GM23338 (cell line): ENCODE measurements at regions not wholly inside any gene's neighbourhood (a gene's known extent, or its start where the extent isn't known, plus 50 kb on each side); places are given as distances from the start of the nearest gene placed in this dataset.

ENCODE experiments used
- ATAC-seq: fragments of 200-7000 bp; cut with Tn5 transposase; 3 replicates; pipeline ENCODE4 v1.9.1; 2020
- DNase-seq: peaks from one replicate; pipeline ENCODE4 v3.0.0-alpha.2; 2015; ENCODE audit warnings: low spot score
- H2AFZ ChIP-seq: fragments of 200-600 bp; sonication (generic); 2 replicates; pipeline ENCODE4 v1.8.0; 2016; ENCODE audit warnings: antibody characterized with exemption, mild to moderate bottlenecking, moderate library complexity
- H3F3A ChIP-seq: fragments of 200-600 bp; sonication (generic); replicated peaks from 2 replicates; pipeline ENCODE4 v1.8.0; 2017; ENCODE audit warnings: antibody characterized with exemption, mixed run types, low read depth
- H3K27ac ChIP-seq: fragments of 200-600 bp; sonication (generic); 2 replicates; pipeline ENCODE4 v1.6.1; 2016; ENCODE audit warnings: low read depth
- H3K27me3 ChIP-seq: fragments of 200-600 bp; sonication (generic); 2 replicates; pipeline ENCODE4 v1.8.0; 2016; ENCODE audit warnings: mild to moderate bottlenecking, mixed run types, moderate library complexity; ENCODE audit not compliant: insufficient read depth
- H3K36me3 ChIP-seq: fragments of 200-600 bp; sonication (generic); 2 replicates; pipeline ENCODE4 v1.8.0; 2016; ENCODE audit warnings: mild to moderate bottlenecking; ENCODE audit not compliant: insufficient read depth
- H3K4me1 ChIP-seq: fragments of 200-600 bp; sonication (generic); 2 replicates; pipeline ENCODE4 v1.8.0; 2016; ENCODE audit warnings: mild to moderate bottlenecking, moderate library complexity; ENCODE audit not compliant: insufficient read depth
- H3K4me2 ChIP-seq: fragments of 200-600 bp; sonication (generic); 2 replicates; pipeline ENCODE4 v1.7.1; 2017; ENCODE audit warnings: mixed run types
- H3K4me3 ChIP-seq: fragments of 200-600 bp; sonication (generic); 2 replicates; pipeline ENCODE4 v1.6.1; 2016; ENCODE audit warnings: mixed run types
- H3K79me2 ChIP-seq: fragments of 200-600 bp; sonication (generic); replicated peaks from 2 replicates; pipeline ENCODE4 v1.8.0; 2017; ENCODE audit warnings: mild to moderate bottlenecking; ENCODE audit not compliant: insufficient read depth
- H3K9me2 ChIP-seq: fragments of 200-600 bp; sonication (generic); 2 replicates; pipeline ENCODE4 v1.8.0; 2017; ENCODE audit not compliant: insufficient read depth
- H4K20me1 ChIP-seq: fragments of 200-600 bp; sonication (generic); replicated peaks from 2 replicates; pipeline ENCODE4 v1.8.0; 2017; ENCODE audit warnings: mild to moderate bottlenecking; ENCODE audit not compliant: insufficient read depth
- H3K27ac Mint-ChIP-seq: 2 replicates; pipeline ENCODE4 v1.8.0; 2020; ENCODE audit warnings: inconsistent platforms, mild to moderate bottlenecking, moderate library complexity, mixed read lengths
- H3K27me3 Mint-ChIP-seq: 3 replicates; pipeline ENCODE4 v1.8.0; 2022; ENCODE audit warnings: low read depth, mild to moderate bottlenecking, moderate library complexity, mixed read lengths, inconsistent platforms; ENCODE audit not compliant: insufficient read depth, poor library complexity
- H3K36me3 Mint-ChIP-seq: 3 replicates; pipeline ENCODE4 v1.8.0; 2021; ENCODE audit warnings: low read depth, mild to moderate bottlenecking, inconsistent platforms, moderate library complexity, mixed read lengths
- H3K4me1 Mint-ChIP-seq: 3 replicates; pipeline ENCODE4 v1.8.0; 2020; ENCODE audit warnings: mild to moderate bottlenecking, inconsistent platforms, mixed read lengths
- H3K4me3 Mint-ChIP-seq: 3 replicates; pipeline ENCODE4 v1.8.0; 2021; ENCODE audit warnings: moderate library complexity, mild to moderate bottlenecking, inconsistent platforms, mixed read lengths
- H3K9me3 Mint-ChIP-seq: 3 replicates; pipeline ENCODE4 v1.8.0; 2020; ENCODE audit warnings: moderate library complexity, mild to moderate bottlenecking, inconsistent platforms, mixed read lengths
- CREB1 ChIP-seq: fragments of 250-450 bp; sonication (Bioruptor Pico); IDR thresholded peaks from 2 replicates; pipeline ENCODE4 v1.5.0; 2020; ENCODE audit warnings: low read depth, mild to moderate bottlenecking, moderate library complexity
- EZH2 ChIP-seq: fragments of 200-600 bp; sonication (generic); IDR thresholded peaks from one replicate; pipeline ENCODE4 v1.8.0; 2017; ENCODE audit warnings: antibody characterized with exemption, mild to moderate bottlenecking, low read depth; ENCODE audit not compliant: unreplicated experiment
- EZH2phosphoT487 ChIP-seq: fragments of 200-600 bp; sonication (generic); IDR thresholded peaks from one replicate; pipeline ENCODE4 v1.8.1; 2018; ENCODE audit warnings: antibody characterized with exemption; ENCODE audit not compliant: unreplicated experiment
- JUNB ChIP-seq: IDR thresholded peaks from one replicate; pipeline ENCODE4 v1.6.1; 2016; ENCODE audit warnings: antibody characterized with exemption; ENCODE audit not compliant: unreplicated experiment
- NANOG ChIP-seq: IDR thresholded peaks from 2 replicates; pipeline ENCODE4 v1.6.1; 2016; ENCODE audit warnings: antibody characterized with exemption, borderline replicate concordance
- POLR2AphosphoS5 ChIP-seq: IDR thresholded peaks from 2 replicates; pipeline ENCODE4 v1.6.1; 2016; ENCODE audit warnings: antibody characterized with exemption, low read depth
- STAT1 ChIP-seq: IDR thresholded peaks from one replicate; pipeline ENCODE4 v1.6.1; 2016; ENCODE audit warnings: antibody characterized with exemption; ENCODE audit not compliant: unreplicated experiment
- ZNF114 ChIP-seq: fragments of 250-450 bp; sonication (Bioruptor Pico); IDR thresholded peaks from 2 replicates; pipeline ENCODE4 v1.5.0; 2020; ENCODE audit warnings: mild to moderate bottlenecking, moderate library complexity
- ZNF331 ChIP-seq: fragments of 250-450 bp; sonication (Bioruptor Pico); IDR thresholded peaks from 2 replicates; pipeline ENCODE4 v1.5.0; 2020; ENCODE audit warnings: low read depth, mild to moderate bottlenecking, moderate library complexity
- TF ChIP-seq, protein P1 (sequence below), 2 experiments: fragments of 200-600 bp in 1 of 2; sonication (generic) in 1 of 2; conservative IDR thresholded peaks; 2 replicates each; pipeline versions ENCODE4 v1.5.1 to v1.6.1; 2016 to 2017; ENCODE audit warnings: antibody characterized with exemption in 2 of 2, low read depth in 2 of 2, mild to moderate bottlenecking in 2 of 2, moderate library complexity in 1 of 2
- TF ChIP-seq, protein P2 (sequence below): IDR thresholded peaks from one replicate; pipeline ENCODE4 v1.6.1; 2018; ENCODE audit warnings: antibody characterized with exemption; ENCODE audit not compliant: unreplicated experiment
- TF ChIP-seq, protein P3 (sequence below): IDR thresholded peaks from 2 replicates; pipeline ENCODE4 v1.6.1; 2016; ENCODE audit warnings: antibody characterized with exemption
- TF ChIP-seq, protein P4 (sequence below): fragments of 250-450 bp; sonication (Bioruptor Pico); IDR thresholded peaks from 2 replicates; pipeline ENCODE4 v1.5.0; 2020; ENCODE audit warnings: mild to moderate bottlenecking, moderate library complexity

DNA sequence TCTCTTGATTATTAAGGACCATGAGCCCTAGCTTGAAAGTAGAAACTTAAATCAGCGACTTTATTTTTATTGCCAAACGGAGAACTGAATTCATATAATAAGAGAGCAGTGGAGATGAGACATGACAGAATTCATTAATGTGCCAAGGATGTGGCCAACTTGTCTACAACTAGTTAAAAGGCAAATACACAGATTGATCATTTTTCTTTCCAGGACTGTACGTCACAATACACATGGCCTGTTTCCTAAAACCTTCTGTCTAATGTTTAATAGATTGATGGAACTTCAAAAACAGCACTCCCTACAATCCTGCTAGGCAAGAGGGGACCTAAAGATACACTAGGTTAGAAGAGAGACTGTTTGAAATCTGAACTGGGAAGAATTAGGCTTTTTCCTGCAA is 647.8 kb downstream of the SATB2 start:
- H3K27me3 Mint-ChIP-seq: no peaks in the 10 kb centered on the region
- Histone ChIP-seq H3K27ac (no peak overlapping the region), H3K4me2 (no peak overlapping the region), H3K27me3 (no peaks in the 10 kb centered on the region), H4K20me1 (no peaks in the 10 kb centered on the region), H3K36me3 (no peaks in the 10 kb centered on the region), H3F3A (no peaks in the 10 kb centered on the region), H2AFZ (no peak overlapping the region), H3K4me3 (no peak overlapping the region), H3K79me2 (no peaks in the 10 kb centered on the region), H3K9me2 (no peaks in the 10 kb centered on the region), H3K4me1 (no peaks in the 10 kb centered on the region)
- ATAC-seq: no peak
- no peaks in the 10 kb centered on the region for H3K4me1 Mint-ChIP-seq
- H3K4me3 Mint-ChIP-seq: no peak overlapping the region
- no peaks in the 10 kb centered on the region for H3K9me3 Mint-ChIP-seq
- TF ChIP-seq ZNF114 (CRISPR knock-in tag) (no peak), NANOG (no peak), STAT1 (no peak), EZH2phosphoT487 (no peak), JUNB (no peak), POLR2AphosphoS5 (no peak), CREB1 (CRISPR knock-in tag) (no peak), EZH2 (no peak), ZNF331 (CRISPR knock-in tag) (no peak)
- TF ChIP-seq, protein P1, sequence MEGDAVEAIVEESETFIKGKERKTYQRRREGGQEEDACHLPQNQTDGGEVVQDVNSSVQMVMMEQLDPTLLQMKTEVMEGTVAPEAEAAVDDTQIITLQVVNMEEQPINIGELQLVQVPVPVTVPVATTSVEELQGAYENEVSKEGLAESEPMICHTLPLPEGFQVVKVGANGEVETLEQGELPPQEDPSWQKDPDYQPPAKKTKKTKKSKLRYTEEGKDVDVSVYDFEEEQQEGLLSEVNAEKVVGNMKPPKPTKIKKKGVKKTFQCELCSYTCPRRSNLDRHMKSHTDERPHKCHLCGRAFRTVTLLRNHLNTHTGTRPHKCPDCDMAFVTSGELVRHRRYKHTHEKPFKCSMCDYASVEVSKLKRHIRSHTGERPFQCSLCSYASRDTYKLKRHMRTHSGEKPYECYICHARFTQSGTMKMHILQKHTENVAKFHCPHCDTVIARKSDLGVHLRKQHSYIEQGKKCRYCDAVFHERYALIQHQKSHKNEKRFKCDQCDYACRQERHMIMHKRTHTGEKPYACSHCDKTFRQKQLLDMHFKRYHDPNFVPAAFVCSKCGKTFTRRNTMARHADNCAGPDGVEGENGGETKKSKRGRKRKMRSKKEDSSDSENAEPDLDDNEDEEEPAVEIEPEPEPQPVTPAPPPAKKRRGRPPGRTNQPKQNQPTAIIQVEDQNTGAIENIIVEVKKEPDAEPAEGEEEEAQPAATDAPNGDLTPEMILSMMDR (conservative IDR thresholded peaks at IDR 0.05; ENCODE audit: low read depth in 2 of 2): no peak
- TF ChIP-seq, protein P2, sequence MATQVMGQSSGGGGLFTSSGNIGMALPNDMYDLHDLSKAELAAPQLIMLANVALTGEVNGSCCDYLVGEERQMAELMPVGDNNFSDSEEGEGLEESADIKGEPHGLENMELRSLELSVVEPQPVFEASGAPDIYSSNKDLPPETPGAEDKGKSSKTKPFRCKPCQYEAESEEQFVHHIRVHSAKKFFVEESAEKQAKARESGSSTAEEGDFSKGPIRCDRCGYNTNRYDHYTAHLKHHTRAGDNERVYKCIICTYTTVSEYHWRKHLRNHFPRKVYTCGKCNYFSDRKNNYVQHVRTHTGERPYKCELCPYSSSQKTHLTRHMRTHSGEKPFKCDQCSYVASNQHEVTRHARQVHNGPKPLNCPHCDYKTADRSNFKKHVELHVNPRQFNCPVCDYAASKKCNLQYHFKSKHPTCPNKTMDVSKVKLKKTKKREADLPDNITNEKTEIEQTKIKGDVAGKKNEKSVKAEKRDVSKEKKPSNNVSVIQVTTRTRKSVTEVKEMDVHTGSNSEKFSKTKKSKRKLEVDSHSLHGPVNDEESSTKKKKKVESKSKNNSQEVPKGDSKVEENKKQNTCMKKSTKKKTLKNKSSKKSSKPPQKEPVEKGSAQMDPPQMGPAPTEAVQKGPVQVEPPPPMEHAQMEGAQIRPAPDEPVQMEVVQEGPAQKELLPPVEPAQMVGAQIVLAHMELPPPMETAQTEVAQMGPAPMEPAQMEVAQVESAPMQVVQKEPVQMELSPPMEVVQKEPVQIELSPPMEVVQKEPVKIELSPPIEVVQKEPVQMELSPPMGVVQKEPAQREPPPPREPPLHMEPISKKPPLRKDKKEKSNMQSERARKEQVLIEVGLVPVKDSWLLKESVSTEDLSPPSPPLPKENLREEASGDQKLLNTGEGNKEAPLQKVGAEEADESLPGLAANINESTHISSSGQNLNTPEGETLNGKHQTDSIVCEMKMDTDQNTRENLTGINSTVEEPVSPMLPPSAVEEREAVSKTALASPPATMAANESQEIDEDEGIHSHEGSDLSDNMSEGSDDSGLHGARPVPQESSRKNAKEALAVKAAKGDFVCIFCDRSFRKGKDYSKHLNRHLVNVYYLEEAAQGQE: no peak
- TF ChIP-seq, protein P3, sequence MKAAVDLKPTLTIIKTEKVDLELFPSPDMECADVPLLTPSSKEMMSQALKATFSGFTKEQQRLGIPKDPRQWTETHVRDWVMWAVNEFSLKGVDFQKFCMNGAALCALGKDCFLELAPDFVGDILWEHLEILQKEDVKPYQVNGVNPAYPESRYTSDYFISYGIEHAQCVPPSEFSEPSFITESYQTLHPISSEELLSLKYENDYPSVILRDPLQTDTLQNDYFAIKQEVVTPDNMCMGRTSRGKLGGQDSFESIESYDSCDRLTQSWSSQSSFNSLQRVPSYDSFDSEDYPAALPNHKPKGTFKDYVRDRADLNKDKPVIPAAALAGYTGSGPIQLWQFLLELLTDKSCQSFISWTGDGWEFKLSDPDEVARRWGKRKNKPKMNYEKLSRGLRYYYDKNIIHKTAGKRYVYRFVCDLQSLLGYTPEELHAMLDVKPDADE: no peak
- TF ChIP-seq, protein P4, sequence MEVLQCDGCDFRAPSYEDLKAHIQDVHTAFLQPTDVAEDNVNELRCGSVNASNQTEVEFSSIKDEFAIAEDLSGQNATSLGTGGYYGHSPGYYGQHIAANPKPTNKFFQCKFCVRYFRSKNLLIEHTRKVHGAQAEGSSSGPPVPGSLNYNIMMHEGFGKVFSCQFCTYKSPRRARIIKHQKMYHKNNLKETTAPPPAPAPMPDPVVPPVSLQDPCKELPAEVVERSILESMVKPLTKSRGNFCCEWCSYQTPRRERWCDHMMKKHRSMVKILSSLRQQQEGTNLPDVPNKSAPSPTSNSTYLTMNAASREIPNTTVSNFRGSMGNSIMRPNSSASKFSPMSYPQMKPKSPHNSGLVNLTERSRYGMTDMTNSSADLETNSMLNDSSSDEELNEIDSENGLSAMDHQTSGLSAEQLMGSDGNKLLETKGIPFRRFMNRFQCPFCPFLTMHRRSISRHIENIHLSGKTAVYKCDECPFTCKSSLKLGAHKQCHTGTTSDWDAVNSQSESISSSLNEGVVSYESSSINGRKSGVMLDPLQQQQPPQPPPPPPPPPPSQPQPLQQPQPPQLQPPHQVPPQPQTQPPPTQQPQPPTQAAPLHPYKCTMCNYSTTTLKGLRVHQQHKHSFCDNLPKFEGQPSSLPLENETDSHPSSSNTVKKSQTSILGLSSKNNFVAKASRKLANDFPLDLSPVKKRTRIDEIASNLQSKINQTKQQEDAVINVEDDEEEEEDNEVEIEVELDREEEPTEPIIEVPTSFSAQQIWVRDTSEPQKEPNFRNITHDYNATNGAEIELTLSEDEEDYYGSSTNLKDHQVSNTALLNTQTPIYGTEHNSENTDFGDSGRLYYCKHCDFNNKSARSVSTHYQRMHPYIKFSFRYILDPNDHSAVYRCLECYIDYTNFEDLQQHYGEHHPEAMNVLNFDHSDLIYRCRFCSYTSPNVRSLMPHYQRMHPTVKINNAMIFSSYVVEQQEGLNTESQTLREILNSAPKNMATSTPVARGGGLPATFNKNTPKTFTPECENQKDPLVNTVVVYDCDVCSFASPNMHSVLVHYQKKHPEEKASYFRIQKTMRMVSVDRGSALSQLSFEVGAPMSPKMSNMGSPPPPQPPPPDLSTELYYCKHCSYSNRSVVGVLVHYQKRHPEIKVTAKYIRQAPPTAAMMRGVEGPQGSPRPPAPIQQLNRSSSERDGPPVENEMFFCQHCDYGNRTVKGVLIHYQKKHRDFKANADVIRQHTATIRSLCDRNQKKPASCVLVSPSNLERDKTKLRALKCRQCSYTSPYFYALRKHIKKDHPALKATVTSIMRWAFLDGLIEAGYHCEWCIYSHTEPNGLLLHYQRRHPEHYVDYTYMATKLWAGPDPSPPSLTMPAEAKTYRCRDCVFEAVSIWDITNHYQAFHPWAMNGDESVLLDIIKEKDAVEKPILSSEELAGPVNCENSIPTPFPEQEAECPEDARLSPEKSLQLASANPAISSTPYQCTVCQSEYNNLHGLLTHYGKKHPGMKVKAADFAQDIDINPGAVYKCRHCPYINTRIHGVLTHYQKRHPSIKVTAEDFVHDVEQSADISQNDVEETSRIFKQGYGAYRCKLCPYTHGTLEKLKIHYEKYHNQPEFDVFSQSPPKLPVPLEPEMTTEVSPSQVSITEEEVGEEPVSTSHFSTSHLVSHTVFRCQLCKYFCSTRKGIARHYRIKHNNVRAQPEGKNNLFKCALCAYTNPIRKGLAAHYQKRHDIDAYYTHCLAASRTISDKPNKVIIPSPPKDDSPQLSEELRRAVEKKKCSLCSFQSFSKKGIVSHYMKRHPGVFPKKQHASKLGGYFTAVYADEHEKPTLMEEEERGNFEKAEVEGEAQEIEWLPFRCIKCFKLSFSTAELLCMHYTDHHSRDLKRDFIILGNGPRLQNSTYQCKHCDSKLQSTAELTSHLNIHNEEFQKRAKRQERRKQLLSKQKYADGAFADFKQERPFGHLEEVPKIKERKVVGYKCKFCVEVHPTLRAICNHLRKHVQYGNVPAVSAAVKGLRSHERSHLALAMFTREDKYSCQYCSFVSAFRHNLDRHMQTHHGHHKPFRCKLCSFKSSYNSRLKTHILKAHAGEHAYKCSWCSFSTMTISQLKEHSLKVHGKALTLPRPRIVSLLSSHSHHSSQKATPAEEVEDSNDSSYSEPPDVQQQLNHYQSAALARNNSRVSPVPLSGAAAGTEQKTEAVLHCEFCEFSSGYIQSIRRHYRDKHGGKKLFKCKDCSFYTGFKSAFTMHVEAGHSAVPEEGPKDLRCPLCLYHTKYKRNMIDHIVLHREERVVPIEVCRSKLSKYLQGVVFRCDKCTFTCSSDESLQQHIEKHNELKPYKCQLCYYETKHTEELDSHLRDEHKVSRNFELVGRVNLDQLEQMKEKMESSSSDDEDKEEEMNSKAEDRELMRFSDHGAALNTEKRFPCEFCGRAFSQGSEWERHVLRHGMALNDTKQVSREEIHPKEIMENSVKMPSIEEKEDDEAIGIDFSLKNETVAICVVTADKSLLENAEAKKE: no peak
- no peak overlapping the region for H3K27ac Mint-ChIP-seq
- DNase-seq: no peak
- H3K36me3 Mint-ChIP-seq: no peaks in the 10 kb centered on the region
